ENCODE measurements at regions not wholly inside any gene's neighbourhood (a gene's known extent, or its start where the extent isn't known, plus 50 kb on each side); places are given as distances from the start of the nearest gene placed in this dataset.

GRCh38 chr9:549455-549997 is 292.0 kb upstream of the DMRT1 start:
- TF ChIP-seq REST (IDR thresholded peaks at IDR 0.05) (no peak), EGR1 (IDR thresholded peaks at IDR 0.05; ENCODE audit: low read depth in 2 of 2) (no peak), ATF3 (IDR thresholded peaks at IDR 0.05) (no peak)
- no peak for DNase-seq (ENCODE audit: low spot score)
- peaks cover 0 to 15% (median 2%) of the 10 kb centered on the region in 4 donors for H3K27me3 ChIP-seq (ENCODE audit: control insufficient read depth in 4 of 4, insufficient read depth in 4 of 4, low read length in 3 of 4)
- H3K4me3 ChIP-seq (ENCODE audit: low read depth in 1 of 3, low read length in 3 of 3): no peak overlapping the region
- no peaks in the 10 kb centered on the region for H3K36me3 ChIP-seq (ENCODE audit: control insufficient read depth in 4 of 4, insufficient read depth in 3 of 4, low read depth in 1 of 4, low read length in 3 of 4)
- no peak overlapping the region for H3K9ac ChIP-seq (ENCODE audit: low read depth in 1 of 2, low read length in 2 of 2)
- peaks cover 0 to 5% (median 1%) of the 10 kb centered on the region in 4 donors for H3K4me1 ChIP-seq (ENCODE audit: control insufficient read depth in 4 of 4, insufficient read depth in 4 of 4, low read length in 3 of 4)
- H3K9me3 ChIP-seq (ENCODE audit: control insufficient read depth in 4 of 4, low read length in 3 of 4): no peaks in the 10 kb centered on the region
- H3K27ac ChIP-seq (ENCODE audit: low read depth in 1 of 2, low read length in 2 of 2): no peak overlapping the region
- 74% methylated on average over 12 of the region's 12 CpGs for WGBS

- no peaks in the 10 kb centered on the region for H3K36me3 ChIP-seq (ENCODE audit: control insufficient read depth in 4 of 4, insufficient read depth in 3 of 4, low read depth in 1 of 4, low read length in 3 of 4)
- 80% methylated on average over 8 of the region's 8 CpGs for WGBS
- H3K4me3 ChIP-seq (ENCODE audit: low read depth in 1 of 3, low read length in 3 of 3): no peak overlapping the region
- H3K9me3 ChIP-seq (ENCODE audit: control insufficient read depth in 4 of 4, low read length in 3 of 4): no peaks in the 10 kb centered on the region
- DNase-seq (ENCODE audit: low spot score): no peak
- no peak for TF ChIP-seq RXRA (IDR thresholded peaks at IDR 0.05)
- TF ChIP-seq FOXA1 (IDR thresholded peaks at IDR 0.05): no peak
- TF ChIP-seq TAF1 (conservative IDR thresholded peaks at IDR 0.05): no peak
- TF ChIP-seq YY1 (IDR thresholded peaks at IDR 0.05): no peak
- no peak for TF ChIP-seq CTCF (IDR thresholded peaks at IDR 0.05; ENCODE audit: low read depth, low read length, missing input control)
- TF ChIP-seq ZBTB33 (IDR thresholded peaks at IDR 0.05): no peak
- TF ChIP-seq JUND (IDR thresholded peaks at IDR 0.05): no peak
- TF ChIP-seq MAX (IDR thresholded peaks at IDR 0.05): no peak
- TF ChIP-seq ATF3 (IDR thresholded peaks at IDR 0.05): no peak
- peaks cover 0 to 13% (median 2%) of the 10 kb centered on the region in 4 donors for H3K27me3 ChIP-seq (ENCODE audit: control insufficient read depth in 4 of 4, insufficient read depth in 4 of 4, low read length in 3 of 4)
- H3K4me1 ChIP-seq (ENCODE audit: control insufficient read depth in 4 of 4, insufficient read depth in 4 of 4, low read length in 3 of 4): peaks cover 0 to 5% (median 1%) of the 10 kb centered on the region in 4 donors
- H3K9ac ChIP-seq (ENCODE audit: low read depth in 1 of 2, low read length in 2 of 2): no peak overlapping the region
- no peak overlapping the region for H3K27ac ChIP-seq (ENCODE audit: low read depth in 1 of 2, low read length in 2 of 2)
Measured at GRCh38 chr9:550333-550732, 291.2 kb upstream of the DMRT1 start.
